GM23338 (cell line): ENCODE measurements at regions not wholly inside any gene's neighbourhood (a gene's known extent, or its start where the extent isn't known, plus 50 kb on each side); places are given as distances from the start of the nearest gene placed in this dataset.

Source experiments
- ATAC-seq: fragments of 200-7000 bp; cut with Tn5 transposase; 3 replicates; pipeline ENCODE4 v1.9.1; 2020
- DNase-seq: peaks from one replicate; pipeline ENCODE4 v3.0.0-alpha.2; 2015; ENCODE audit warnings: low spot score
- H2AFZ ChIP-seq: fragments of 200-600 bp; sonication (generic); 2 replicates; pipeline ENCODE4 v1.8.0; 2016; ENCODE audit warnings: antibody characterized with exemption, mild to moderate bottlenecking, moderate library complexity
- H3F3A ChIP-seq: fragments of 200-600 bp; sonication (generic); replicated peaks from 2 replicates; pipeline ENCODE4 v1.8.0; 2017; ENCODE audit warnings: antibody characterized with exemption, mixed run types, low read depth
- H3K27ac ChIP-seq: fragments of 200-600 bp; sonication (generic); 2 replicates; pipeline ENCODE4 v1.6.1; 2016; ENCODE audit warnings: low read depth
- H3K27me3 ChIP-seq: fragments of 200-600 bp; sonication (generic); 2 replicates; pipeline ENCODE4 v1.8.0; 2016; ENCODE audit warnings: mild to moderate bottlenecking, mixed run types, moderate library complexity; ENCODE audit not compliant: insufficient read depth
- H3K36me3 ChIP-seq: fragments of 200-600 bp; sonication (generic); 2 replicates; pipeline ENCODE4 v1.8.0; 2016; ENCODE audit warnings: mild to moderate bottlenecking; ENCODE audit not compliant: insufficient read depth
- H3K4me1 ChIP-seq: fragments of 200-600 bp; sonication (generic); 2 replicates; pipeline ENCODE4 v1.8.0; 2016; ENCODE audit warnings: mild to moderate bottlenecking, moderate library complexity; ENCODE audit not compliant: insufficient read depth
- H3K4me2 ChIP-seq: fragments of 200-600 bp; sonication (generic); 2 replicates; pipeline ENCODE4 v1.7.1; 2017; ENCODE audit warnings: mixed run types
- H3K4me3 ChIP-seq: fragments of 200-600 bp; sonication (generic); 2 replicates; pipeline ENCODE4 v1.6.1; 2016; ENCODE audit warnings: mixed run types
- H3K79me2 ChIP-seq: fragments of 200-600 bp; sonication (generic); replicated peaks from 2 replicates; pipeline ENCODE4 v1.8.0; 2017; ENCODE audit warnings: mild to moderate bottlenecking; ENCODE audit not compliant: insufficient read depth
- H3K9me2 ChIP-seq: fragments of 200-600 bp; sonication (generic); 2 replicates; pipeline ENCODE4 v1.8.0; 2017; ENCODE audit not compliant: insufficient read depth
- H4K20me1 ChIP-seq: fragments of 200-600 bp; sonication (generic); replicated peaks from 2 replicates; pipeline ENCODE4 v1.8.0; 2017; ENCODE audit warnings: mild to moderate bottlenecking; ENCODE audit not compliant: insufficient read depth
- H3K27ac Mint-ChIP-seq: 2 replicates; pipeline ENCODE4 v1.8.0; 2020; ENCODE audit warnings: inconsistent platforms, mild to moderate bottlenecking, moderate library complexity, mixed read lengths
- H3K27me3 Mint-ChIP-seq: 3 replicates; pipeline ENCODE4 v1.8.0; 2022; ENCODE audit warnings: low read depth, mild to moderate bottlenecking, moderate library complexity, mixed read lengths, inconsistent platforms; ENCODE audit not compliant: insufficient read depth, poor library complexity
- H3K36me3 Mint-ChIP-seq: 3 replicates; pipeline ENCODE4 v1.8.0; 2021; ENCODE audit warnings: low read depth, mild to moderate bottlenecking, inconsistent platforms, moderate library complexity, mixed read lengths
- H3K4me1 Mint-ChIP-seq: 3 replicates; pipeline ENCODE4 v1.8.0; 2020; ENCODE audit warnings: mild to moderate bottlenecking, inconsistent platforms, mixed read lengths
- H3K4me3 Mint-ChIP-seq: 3 replicates; pipeline ENCODE4 v1.8.0; 2021; ENCODE audit warnings: moderate library complexity, mild to moderate bottlenecking, inconsistent platforms, mixed read lengths
- H3K9me3 Mint-ChIP-seq: 3 replicates; pipeline ENCODE4 v1.8.0; 2020; ENCODE audit warnings: moderate library complexity, mild to moderate bottlenecking, inconsistent platforms, mixed read lengths
- CREB1 ChIP-seq: fragments of 250-450 bp; sonication (Bioruptor Pico); IDR thresholded peaks from 2 replicates; pipeline ENCODE4 v1.5.0; 2020; ENCODE audit warnings: low read depth, mild to moderate bottlenecking, moderate library complexity
- CTCF ChIP-seq, 2 experiments: fragments of 200-600 bp in 1 of 2; sonication (generic) in 1 of 2; conservative IDR thresholded peaks; 2 replicates each; pipeline versions ENCODE4 v1.5.1 to v1.6.1; 2016 to 2017; ENCODE audit warnings: antibody characterized with exemption in 2 of 2, low read depth in 2 of 2, mild to moderate bottlenecking in 2 of 2, moderate library complexity in 1 of 2
- EZH2 ChIP-seq: fragments of 200-600 bp; sonication (generic); IDR thresholded peaks from one replicate; pipeline ENCODE4 v1.8.0; 2017; ENCODE audit warnings: antibody characterized with exemption, mild to moderate bottlenecking, low read depth; ENCODE audit not compliant: unreplicated experiment
- EZH2phosphoT487 ChIP-seq: fragments of 200-600 bp; sonication (generic); IDR thresholded peaks from one replicate; pipeline ENCODE4 v1.8.1; 2018; ENCODE audit warnings: antibody characterized with exemption; ENCODE audit not compliant: unreplicated experiment
- JUNB ChIP-seq: IDR thresholded peaks from one replicate; pipeline ENCODE4 v1.6.1; 2016; ENCODE audit warnings: antibody characterized with exemption; ENCODE audit not compliant: unreplicated experiment
- REST ChIP-seq: IDR thresholded peaks from one replicate; pipeline ENCODE4 v1.6.1; 2018; ENCODE audit warnings: antibody characterized with exemption; ENCODE audit not compliant: unreplicated experiment
- STAT1 ChIP-seq: IDR thresholded peaks from one replicate; pipeline ENCODE4 v1.6.1; 2016; ENCODE audit warnings: antibody characterized with exemption; ENCODE audit not compliant: unreplicated experiment
- ZNF331 ChIP-seq: fragments of 250-450 bp; sonication (Bioruptor Pico); IDR thresholded peaks from 2 replicates; pipeline ENCODE4 v1.5.0; 2020; ENCODE audit warnings: low read depth, mild to moderate bottlenecking, moderate library complexity
- TF ChIP-seq, protein P1 (sequence below): IDR thresholded peaks from 2 replicates; pipeline ENCODE4 v1.6.1; 2016; ENCODE audit warnings: antibody characterized with exemption

DNA sequence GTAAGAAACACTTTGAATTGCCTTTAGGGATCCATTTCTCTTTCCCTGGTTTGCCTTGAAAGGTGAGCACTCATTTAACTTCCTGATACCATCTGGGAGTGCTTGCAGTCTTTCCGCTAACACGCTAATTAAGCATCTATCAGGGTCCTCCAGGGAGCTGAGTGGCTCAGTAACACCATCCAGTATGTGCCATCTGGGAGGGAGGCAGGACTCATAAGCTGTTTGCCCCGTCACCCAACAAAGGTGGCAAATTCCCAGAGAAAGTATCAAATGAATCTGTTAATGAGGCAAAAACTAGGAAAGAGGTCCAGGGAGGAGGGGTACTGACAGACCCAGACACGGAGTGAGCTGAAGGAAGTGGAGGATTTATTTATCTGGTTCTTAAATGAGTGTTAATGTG lies 430.9 kb downstream of the HLX start (continued):
- no peak for TF ChIP-seq CTCF (conservative IDR thresholded peaks at IDR 0.05; ENCODE audit: low read depth in 2 of 2)

GRCh38 chr1:221315330-221315729 lies 426.6 kb downstream of the DUSP10 start:
- no peaks in the 10 kb centered on the region for H3K36me3 Mint-ChIP-seq
- no peak overlapping the region for H3K4me3 Mint-ChIP-seq
- Histone ChIP-seq H3K4me2 (no peak overlapping the region), H3K9me2 (peaks cover 9% of the 10 kb centered on the region; the same call in 1 of the 2 replicates), H3K4me1 (no peaks in the 10 kb centered on the region; the same call in 1 of the 2 replicates), H3K27ac (no peak overlapping the region), H3K79me2 (no peaks in the 10 kb centered on the region), H3K4me3 (no peak overlapping the region), H4K20me1 (no peaks in the 10 kb centered on the region), H2AFZ (peak overlapping the region; percentile 19; the same call in 1 of the 2 replicates), H3K27me3 (no peaks in the 10 kb centered on the region), H3F3A (no peaks in the 10 kb centered on the region), H3K36me3 (no peaks in the 10 kb centered on the region)
- TF ChIP-seq, protein P1, sequence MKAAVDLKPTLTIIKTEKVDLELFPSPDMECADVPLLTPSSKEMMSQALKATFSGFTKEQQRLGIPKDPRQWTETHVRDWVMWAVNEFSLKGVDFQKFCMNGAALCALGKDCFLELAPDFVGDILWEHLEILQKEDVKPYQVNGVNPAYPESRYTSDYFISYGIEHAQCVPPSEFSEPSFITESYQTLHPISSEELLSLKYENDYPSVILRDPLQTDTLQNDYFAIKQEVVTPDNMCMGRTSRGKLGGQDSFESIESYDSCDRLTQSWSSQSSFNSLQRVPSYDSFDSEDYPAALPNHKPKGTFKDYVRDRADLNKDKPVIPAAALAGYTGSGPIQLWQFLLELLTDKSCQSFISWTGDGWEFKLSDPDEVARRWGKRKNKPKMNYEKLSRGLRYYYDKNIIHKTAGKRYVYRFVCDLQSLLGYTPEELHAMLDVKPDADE, result no peak
- TF ChIP-seq JUNB (no peak), CTCF (conservative IDR thresholded peaks at IDR 0.05; ENCODE audit: low read depth in 2 of 2) (no peak), EZH2phosphoT487 (no peak)
- DNase-seq, result no peak
- ATAC-seq, result no peak
- H3K4me1 Mint-ChIP-seq, result no peaks in the 10 kb centered on the region; the same call in 2 of the 3 replicates
- no peaks in the 10 kb centered on the region for H3K27me3 Mint-ChIP-seq
- H3K9me3 Mint-ChIP-seq, result no peaks in the 10 kb centered on the region
- H3K27ac Mint-ChIP-seq, result no peak overlapping the region

- ATAC-seq (no peak), DNase-seq (no peak)
- Mint-ChIP-seq H3K36me3 (no peaks in the 10 kb centered on the region), H3K4me3 (no peak overlapping the region), H3K27me3 (no peaks in the 10 kb centered on the region), H3K27ac (peak overlapping the region; percentile 66), H3K4me1 (no peaks in the 10 kb centered on the region; the same call in 2 of the 3 replicates), H3K9me3 (no peaks in the 10 kb centered on the region)
- H3K79me2 ChIP-seq, result no peaks in the 10 kb centered on the region
- H3K27ac ChIP-seq, result no peak overlapping the region
- H3K4me1 ChIP-seq, result no peaks in the 10 kb centered on the region
- peaks cover 9% of the 10 kb centered on the region; the same call in 1 of the 2 replicates for H3K9me2 ChIP-seq
- H2AFZ ChIP-seq, result peak overlapping the region; percentile 81; the same call in 1 of the 2 replicates
- no peaks in the 10 kb centered on the region for H3K27me3 ChIP-seq
- H3K4me3 ChIP-seq, result no peak overlapping the region
- H3F3A ChIP-seq, result no peaks in the 10 kb centered on the region
- H3K36me3 ChIP-seq, result no peaks in the 10 kb centered on the region
- H4K20me1 ChIP-seq, result no peaks in the 10 kb centered on the region
- no peak overlapping the region for H3K4me2 ChIP-seq
- TF ChIP-seq JUNB (no peak), CREB1 (CRISPR knock-in tag) (no peak), ZNF331 (CRISPR knock-in tag) (no peak), STAT1 (no peak), EZH2phosphoT487 (no peak), REST (no peak), EZH2 (no peak)
- TF ChIP-seq, protein P1, result no peak
These were observed 425.3 kb downstream of the DUSP10 start for GRCh38 chr1:221316491-221317056.
